ENCODE measurements at regions not wholly inside any gene's neighbourhood (a gene's known extent, or its start where the extent isn't known, plus 50 kb on each side); places are given as distances from the start of the nearest gene placed in this dataset.

DNA sequence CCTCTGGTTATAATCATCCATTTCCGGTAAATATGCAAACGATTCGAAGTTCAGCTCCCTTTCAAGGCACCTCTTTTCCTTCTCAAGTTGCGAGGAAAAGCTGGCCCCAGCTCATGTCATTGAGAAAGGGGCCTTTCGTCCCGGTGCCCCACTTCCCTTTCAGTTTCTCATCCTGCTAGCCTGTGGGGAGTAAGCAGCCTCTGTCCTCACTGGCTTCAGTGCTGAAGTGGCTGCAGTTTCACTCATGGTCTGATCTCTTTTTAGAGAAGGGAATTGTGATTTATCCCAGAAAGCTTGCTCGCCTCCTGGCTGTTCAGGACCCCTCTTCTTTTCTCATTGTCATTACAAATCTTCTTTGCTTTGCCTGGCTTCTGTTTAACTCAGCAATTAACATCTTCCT lies 207.5 kb downstream of the NR4A2 start:
- Histone ChIP-seq H3K9me3 (ENCODE audit: control insufficient read depth, insufficient read depth, low read depth, low read length) (no peaks in the 10 kb centered on the region), H3K4me1 (ENCODE audit: control insufficient read depth, insufficient read depth, low read length) (no peaks in the 10 kb centered on the region; the same call in 1 of the 2 replicates), H3K27ac (ENCODE audit: extremely low read depth, low read depth, low read length) (no peak overlapping the region), H3K36me3 (ENCODE audit: control insufficient read depth in 2 of 2, insufficient read depth in 1 of 2, low read length in 2 of 2) (no peaks in the 10 kb centered on the region), H3K4me3 (ENCODE audit: low read depth, low read length) (no peak overlapping the region)
- no peak for TF ChIP-seq ATF2 (tag by site-specific recombination; IDR thresholded peaks at IDR 0.05; ENCODE audit: low read depth)
- CTCF ChIA-PET, result no interaction called here
- POLR2A ChIA-PET, result no interaction called here

GRCh38 chr2:156124458-156124857 lies 208.1 kb downstream of the NR4A2 start:
- ChIA-PET CTCF (no interaction called here), POLR2A (no interaction called here)
- Histone ChIP-seq H3K4me1 (ENCODE audit: control insufficient read depth, insufficient read depth, low read length) (no peaks in the 10 kb centered on the region; the same call in 1 of the 2 replicates), H3K4me3 (ENCODE audit: low read depth, low read length) (no peak overlapping the region), H3K9me3 (ENCODE audit: control insufficient read depth, insufficient read depth, low read depth, low read length) (no peaks in the 10 kb centered on the region), H3K36me3 (ENCODE audit: control insufficient read depth in 2 of 2, insufficient read depth in 1 of 2, low read length in 2 of 2) (no peaks in the 10 kb centered on the region), H3K27ac (ENCODE audit: extremely low read depth, low read depth, low read length) (no peak overlapping the region)
- TF ChIP-seq ZSCAN30 (tag by site-specific recombination; IDR thresholded peaks at IDR 0.05) (no peak), ZBTB10 (tag by site-specific recombination; IDR thresholded peaks at IDR 0.05) (no peak), ZNF843 (tag by site-specific recombination; IDR thresholded peaks at IDR 0.05) (peak; percentile 92), BCL11A (tag by site-specific recombination; IDR thresholded peaks at IDR 0.05; ENCODE audit: low read depth) (peak; percentile 87), PRDM6 (tag by site-specific recombination; IDR thresholded peaks at IDR 0.05) (peak; percentile 49; the same call in 1 of the 2 replicates), OVOL3 (tag by site-specific recombination; IDR thresholded peaks at IDR 0.05) (peak; percentile 84; the same call in 1 of the 2 replicates), TSHZ1 (tag by site-specific recombination; IDR thresholded peaks at IDR 0.05; ENCODE audit: borderline replicate concordance) (peak; percentile 57; the same call in 1 of the 2 replicates), ZBTB6 (tag by site-specific recombination; IDR thresholded peaks at IDR 0.05) (no peak), ZNF549 (tag by site-specific recombination; IDR thresholded peaks at IDR 0.05) (0 out of 2 replicates have a peak, but pooled peaks have one; percentile 1), BCL11B (tag by site-specific recombination; IDR thresholded peaks at IDR 0.05; ENCODE audit: low read depth) (peak; percentile 84), OSR2 (tag by site-specific recombination; IDR thresholded peaks at IDR 0.05) (peak; percentile 79), KLF8 (tag by site-specific recombination; IDR thresholded peaks at IDR 0.05) (0 out of 2 replicates have a peak, but pooled peaks have one; percentile 30), WT1 (tag by site-specific recombination; IDR thresholded peaks at IDR 0.05) (peak; percentile 87), FEZF1 (tag by site-specific recombination; IDR thresholded peaks at IDR 0.05) (peak; percentile 71), ZNF701 (tag by site-specific recombination; IDR thresholded peaks at IDR 0.05) (no peak)
- TF ChIP-seq, protein P1, sequence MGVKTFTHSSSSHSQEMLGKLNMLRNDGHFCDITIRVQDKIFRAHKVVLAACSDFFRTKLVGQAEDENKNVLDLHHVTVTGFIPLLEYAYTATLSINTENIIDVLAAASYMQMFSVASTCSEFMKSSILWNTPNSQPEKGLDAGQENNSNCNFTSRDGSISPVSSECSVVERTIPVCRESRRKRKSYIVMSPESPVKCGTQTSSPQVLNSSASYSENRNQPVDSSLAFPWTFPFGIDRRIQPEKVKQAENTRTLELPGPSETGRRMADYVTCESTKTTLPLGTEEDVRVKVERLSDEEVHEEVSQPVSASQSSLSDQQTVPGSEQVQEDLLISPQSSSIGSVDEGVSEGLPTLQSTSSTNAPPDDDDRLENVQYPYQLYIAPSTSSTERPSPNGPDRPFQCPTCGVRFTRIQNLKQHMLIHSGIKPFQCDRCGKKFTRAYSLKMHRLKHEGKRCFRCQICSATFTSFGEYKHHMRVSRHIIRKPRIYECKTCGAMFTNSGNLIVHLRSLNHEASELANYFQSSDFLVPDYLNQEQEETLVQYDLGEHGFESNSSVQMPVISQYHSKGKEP (tag by site-specific recombination; IDR thresholded peaks at IDR 0.05), result peak; percentile 37; the same call in 1 of the 2 replicates
- TF ChIP-seq, protein P2, sequence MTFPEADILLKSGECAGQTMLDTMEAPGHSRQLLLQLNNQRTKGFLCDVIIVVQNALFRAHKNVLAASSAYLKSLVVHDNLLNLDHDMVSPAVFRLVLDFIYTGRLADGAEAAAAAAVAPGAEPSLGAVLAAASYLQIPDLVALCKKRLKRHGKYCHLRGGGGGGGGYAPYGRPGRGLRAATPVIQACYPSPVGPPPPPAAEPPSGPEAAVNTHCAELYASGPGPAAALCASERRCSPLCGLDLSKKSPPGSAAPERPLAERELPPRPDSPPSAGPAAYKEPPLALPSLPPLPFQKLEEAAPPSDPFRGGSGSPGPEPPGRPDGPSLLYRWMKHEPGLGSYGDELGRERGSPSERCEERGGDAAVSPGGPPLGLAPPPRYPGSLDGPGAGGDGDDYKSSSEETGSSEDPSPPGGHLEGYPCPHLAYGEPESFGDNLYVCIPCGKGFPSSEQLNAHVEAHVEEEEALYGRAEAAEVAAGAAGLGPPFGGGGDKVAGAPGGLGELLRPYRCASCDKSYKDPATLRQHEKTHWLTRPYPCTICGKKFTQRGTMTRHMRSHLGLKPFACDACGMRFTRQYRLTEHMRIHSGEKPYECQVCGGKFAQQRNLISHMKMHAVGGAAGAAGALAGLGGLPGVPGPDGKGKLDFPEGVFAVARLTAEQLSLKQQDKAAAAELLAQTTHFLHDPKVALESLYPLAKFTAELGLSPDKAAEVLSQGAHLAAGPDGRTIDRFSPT (tag by site-specific recombination; IDR thresholded peaks at IDR 0.05), result peak; percentile 56; the same call in 1 of the 2 replicates
